ENCODE measurements at regions not wholly inside any gene's neighbourhood (a gene's known extent, or its start where the extent isn't known, plus 50 kb on each side); places are given as distances from the start of the nearest gene placed in this dataset.

DNA sequence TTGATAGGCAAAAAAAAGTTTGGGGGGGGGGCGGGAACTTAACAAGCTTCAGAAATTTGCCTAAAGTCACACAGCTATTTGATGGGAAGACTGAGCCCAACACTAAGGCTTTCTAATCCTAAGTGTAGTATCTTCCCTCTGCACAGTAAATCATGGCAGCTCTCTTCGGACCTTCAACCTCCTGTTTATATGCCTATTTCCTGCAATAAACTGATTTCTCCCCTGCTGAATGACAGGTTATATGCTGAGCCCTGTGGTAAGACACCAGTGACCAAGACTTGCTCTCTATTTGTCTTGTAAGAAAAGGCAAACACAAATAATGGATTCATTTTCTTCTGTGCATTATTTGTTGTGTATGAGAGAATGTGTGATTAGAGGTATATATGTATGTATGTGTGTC, 355.8 kb upstream of the ARRDC4 start:
- H3K36me3 ChIP-seq (ENCODE audit: low read depth): no peaks in the 10 kb centered on the region
- TF ChIP-seq, protein P1, sequence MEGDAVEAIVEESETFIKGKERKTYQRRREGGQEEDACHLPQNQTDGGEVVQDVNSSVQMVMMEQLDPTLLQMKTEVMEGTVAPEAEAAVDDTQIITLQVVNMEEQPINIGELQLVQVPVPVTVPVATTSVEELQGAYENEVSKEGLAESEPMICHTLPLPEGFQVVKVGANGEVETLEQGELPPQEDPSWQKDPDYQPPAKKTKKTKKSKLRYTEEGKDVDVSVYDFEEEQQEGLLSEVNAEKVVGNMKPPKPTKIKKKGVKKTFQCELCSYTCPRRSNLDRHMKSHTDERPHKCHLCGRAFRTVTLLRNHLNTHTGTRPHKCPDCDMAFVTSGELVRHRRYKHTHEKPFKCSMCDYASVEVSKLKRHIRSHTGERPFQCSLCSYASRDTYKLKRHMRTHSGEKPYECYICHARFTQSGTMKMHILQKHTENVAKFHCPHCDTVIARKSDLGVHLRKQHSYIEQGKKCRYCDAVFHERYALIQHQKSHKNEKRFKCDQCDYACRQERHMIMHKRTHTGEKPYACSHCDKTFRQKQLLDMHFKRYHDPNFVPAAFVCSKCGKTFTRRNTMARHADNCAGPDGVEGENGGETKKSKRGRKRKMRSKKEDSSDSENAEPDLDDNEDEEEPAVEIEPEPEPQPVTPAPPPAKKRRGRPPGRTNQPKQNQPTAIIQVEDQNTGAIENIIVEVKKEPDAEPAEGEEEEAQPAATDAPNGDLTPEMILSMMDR (IDR thresholded peaks at IDR 0.05; ENCODE audit: poor library complexity, severe bottlenecking): no peak
- DNase-seq (ENCODE audit: low spot score): no peak
- no peak for ATAC-seq (ENCODE audit: low read depth)
- H3K4me1 ChIP-seq (ENCODE audit: insufficient read depth, poor library complexity, severe bottlenecking): no peaks in the 10 kb centered on the region
- H3K27ac ChIP-seq (ENCODE audit: poor library complexity, severe bottlenecking): no peak overlapping the region
- H3K27me3 ChIP-seq (ENCODE audit: insufficient read depth, poor library complexity, severe bottlenecking): no peaks in the 10 kb centered on the region
- H3K4me3 ChIP-seq (ENCODE audit: severe bottlenecking): no peak overlapping the region
- no peaks in the 10 kb centered on the region for H3K9me3 ChIP-seq (ENCODE audit: severe bottlenecking)

- H3K27ac ChIP-seq (ENCODE audit: poor library complexity, severe bottlenecking): no peak overlapping the region
- TF ChIP-seq, protein P1 (IDR thresholded peaks at IDR 0.05; ENCODE audit: poor library complexity, severe bottlenecking): no peak
- no peak for ATAC-seq (ENCODE audit: low read depth)
- no peak for DNase-seq (ENCODE audit: low spot score)
- no peaks in the 10 kb centered on the region for H3K36me3 ChIP-seq (ENCODE audit: low read depth)
- no peaks in the 10 kb centered on the region for H3K27me3 ChIP-seq (ENCODE audit: insufficient read depth, poor library complexity, severe bottlenecking)
- no peaks in the 10 kb centered on the region for H3K4me1 ChIP-seq (ENCODE audit: insufficient read depth, poor library complexity, severe bottlenecking)
- H3K4me3 ChIP-seq (ENCODE audit: severe bottlenecking): no peak overlapping the region
- no peaks in the 10 kb centered on the region for H3K9me3 ChIP-seq (ENCODE audit: severe bottlenecking)
Observed at GRCh38 chr15:97615114-97615513, 345.4 kb upstream of the ARRDC4 start.

DNA sequence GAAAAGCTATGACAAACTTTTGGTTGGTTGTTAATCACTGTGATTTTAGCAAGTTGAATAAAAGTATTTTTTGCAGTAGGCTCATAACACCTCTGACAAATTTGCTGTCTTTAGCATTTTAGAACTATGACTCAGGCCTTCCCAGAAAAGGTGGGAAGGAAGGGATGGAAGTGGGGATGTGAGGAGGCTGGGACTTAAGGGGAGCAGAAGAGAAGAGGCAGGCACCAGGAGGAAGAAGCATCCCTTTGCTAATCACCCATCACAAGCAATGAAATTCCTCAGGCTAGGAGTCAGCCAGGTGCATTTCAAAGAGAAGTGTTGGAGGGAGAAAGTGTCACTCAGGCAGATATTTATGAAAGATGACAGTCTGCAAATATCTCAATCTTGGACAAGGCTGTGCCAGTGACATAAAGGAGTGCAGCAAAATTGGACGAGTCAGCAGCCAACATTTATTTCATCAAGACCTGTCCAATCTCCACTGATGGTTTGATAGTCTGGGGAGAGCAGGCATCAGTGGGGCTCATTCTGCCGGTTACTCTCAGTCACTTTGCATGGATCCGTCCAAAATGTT, 337.3 kb upstream of the ARRDC4 start:
- ATAC-seq (ENCODE audit: low read depth) (0 out of 3 replicates have a peak, but pooled peaks have one; percentile 12), DNase-seq (ENCODE audit: low spot score) (no peak)
- no peak overlapping the region for H3K4me3 ChIP-seq (ENCODE audit: severe bottlenecking)
- H3K4me1 ChIP-seq (ENCODE audit: insufficient read depth, poor library complexity, severe bottlenecking): no peaks in the 10 kb centered on the region
- no peaks in the 10 kb centered on the region for H3K36me3 ChIP-seq (ENCODE audit: low read depth)
- no peaks in the 10 kb centered on the region for H3K9me3 ChIP-seq (ENCODE audit: severe bottlenecking)
- TF ChIP-seq, protein P1 (IDR thresholded peaks at IDR 0.05; ENCODE audit: poor library complexity, severe bottlenecking): no peak
- H3K27ac ChIP-seq (ENCODE audit: poor library complexity, severe bottlenecking): no peak overlapping the region
- peaks cover 8% of the 10 kb centered on the region for H3K27me3 ChIP-seq (ENCODE audit: insufficient read depth, poor library complexity, severe bottlenecking)

GRCh38 chr15:97627634-97628033, 332.9 kb upstream of the ARRDC4 start:
- H3K36me3 ChIP-seq (ENCODE audit: low read depth): no peaks in the 10 kb centered on the region
- H3K4me3 ChIP-seq (ENCODE audit: severe bottlenecking): no peak overlapping the region
- no peaks in the 10 kb centered on the region for H3K27me3 ChIP-seq (ENCODE audit: insufficient read depth, poor library complexity, severe bottlenecking)
- H3K4me1 ChIP-seq (ENCODE audit: insufficient read depth, poor library complexity, severe bottlenecking): no peaks in the 10 kb centered on the region
- H3K9me3 ChIP-seq (ENCODE audit: severe bottlenecking): no peaks in the 10 kb centered on the region
- DNase-seq (ENCODE audit: low spot score) (no peak), ATAC-seq (ENCODE audit: low read depth) (no peak)
- TF ChIP-seq, protein P1 (IDR thresholded peaks at IDR 0.05; ENCODE audit: poor library complexity, severe bottlenecking): no peak
- H3K27ac ChIP-seq (ENCODE audit: poor library complexity, severe bottlenecking): no peak overlapping the region

DNA sequence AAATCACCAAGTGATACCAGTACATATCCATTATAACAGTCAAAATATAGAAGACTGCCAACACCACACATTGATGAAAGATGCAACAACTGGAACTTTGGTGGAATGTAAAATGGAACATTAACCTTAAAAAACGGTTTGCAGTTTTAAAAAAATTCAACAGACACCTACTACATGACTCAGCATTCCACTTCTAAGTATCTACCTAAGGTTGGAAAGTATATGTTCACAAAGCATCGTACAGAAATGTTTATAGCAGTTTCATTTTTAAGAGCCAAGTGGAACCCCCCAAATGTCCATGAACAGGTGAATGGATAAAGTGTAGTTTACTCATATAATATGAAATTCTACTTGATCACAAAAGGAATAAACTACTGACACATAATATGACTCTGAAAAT, 314.7 kb upstream of the ARRDC4 start:
- H3K36me3 ChIP-seq (ENCODE audit: low read depth): no peaks in the 10 kb centered on the region
- H3K27ac ChIP-seq (ENCODE audit: poor library complexity, severe bottlenecking): no peak overlapping the region
- H3K4me1 ChIP-seq (ENCODE audit: insufficient read depth, poor library complexity, severe bottlenecking): no peaks in the 10 kb centered on the region
- H3K9me3 ChIP-seq (ENCODE audit: severe bottlenecking): no peaks in the 10 kb centered on the region
- TF ChIP-seq, protein P1 (IDR thresholded peaks at IDR 0.05; ENCODE audit: poor library complexity, severe bottlenecking): no peak
- ATAC-seq (ENCODE audit: low read depth) (no peak), DNase-seq (ENCODE audit: low spot score) (no peak)
- no peaks in the 10 kb centered on the region for H3K27me3 ChIP-seq (ENCODE audit: insufficient read depth, poor library complexity, severe bottlenecking)
- H3K4me3 ChIP-seq (ENCODE audit: severe bottlenecking): no peak overlapping the region
